ENCODE measurements at regions not wholly inside any gene's neighbourhood (a gene's known extent, or its start where the extent isn't known, plus 50 kb on each side); places are given as distances from the start of the nearest gene placed in this dataset.

GRCh38 chr11:69959461-69959860, 118.7 kb upstream of the ANO1 start:
- no peak for TF ChIP-seq CTCF (IDR thresholded peaks at IDR 0.05; ENCODE audit: borderline replicate concordance, insufficient read depth, low read depth, low read length)
- no peak overlapping the region for H3K4me3 ChIP-seq (ENCODE audit: low read depth, low read length)

- no peak overlapping the region for H3K4me3 ChIP-seq (ENCODE audit: low read depth, low read length)
- TF ChIP-seq CTCF (IDR thresholded peaks at IDR 0.05; ENCODE audit: borderline replicate concordance, insufficient read depth, low read depth, low read length): no peak
These were observed 116.4 kb upstream of the ANO1 start for GRCh38 chr11:69961738-69962137.

- TF ChIP-seq CTCF (IDR thresholded peaks at IDR 0.05; ENCODE audit: borderline replicate concordance, insufficient read depth, low read depth, low read length): no peak
- H3K4me3 ChIP-seq (ENCODE audit: low read depth, low read length): no peak overlapping the region
These were observed 116.0 kb upstream of the ANO1 start for GRCh38 chr11:69962152-69962551.

DNA sequence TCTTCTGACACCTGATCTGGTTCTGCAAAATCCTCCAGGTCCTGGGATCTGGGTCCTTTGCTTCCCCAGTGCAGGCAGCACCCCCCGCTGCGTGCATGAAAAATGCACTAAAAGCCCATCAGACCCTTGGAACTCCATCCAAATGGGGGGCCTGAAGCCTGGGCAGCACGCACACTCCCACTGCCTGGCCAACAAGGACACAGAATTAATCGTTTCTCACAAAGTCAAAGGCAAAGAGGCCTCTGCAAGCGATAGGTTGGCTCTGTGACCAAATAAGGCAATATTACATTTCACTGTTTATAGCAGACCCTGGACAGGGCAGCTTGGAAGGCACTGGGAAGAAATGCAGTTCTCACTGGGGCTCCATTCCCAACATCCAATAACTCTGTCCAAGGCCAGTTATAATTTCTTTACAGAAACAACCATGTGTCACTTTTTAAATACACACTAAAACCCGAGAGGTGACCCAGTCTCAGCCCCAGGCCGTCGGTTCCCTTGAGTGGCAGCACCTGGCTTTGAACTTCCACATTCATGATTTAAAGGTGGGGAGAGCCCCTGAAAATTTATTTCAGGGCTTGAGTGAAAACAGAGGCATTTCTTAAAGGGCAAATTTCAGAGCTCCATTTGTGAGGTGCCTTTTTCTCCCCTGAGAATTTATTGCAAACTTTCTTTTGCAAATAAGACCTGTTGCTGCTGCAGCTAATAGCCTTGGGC, 114.4 kb upstream of the ANO1 start:
- no peak overlapping the region for H3K4me3 ChIP-seq (ENCODE audit: low read depth, low read length)
- no peak for TF ChIP-seq CTCF (IDR thresholded peaks at IDR 0.05; ENCODE audit: borderline replicate concordance, insufficient read depth, low read depth, low read length)

GRCh38 chr11:69964247-69964643, 113.9 kb upstream of the ANO1 start:
- no peak overlapping the region for H3K4me3 ChIP-seq (ENCODE audit: low read depth, low read length)
- no peak for TF ChIP-seq CTCF (IDR thresholded peaks at IDR 0.05; ENCODE audit: borderline replicate concordance, insufficient read depth, low read depth, low read length)

DNA sequence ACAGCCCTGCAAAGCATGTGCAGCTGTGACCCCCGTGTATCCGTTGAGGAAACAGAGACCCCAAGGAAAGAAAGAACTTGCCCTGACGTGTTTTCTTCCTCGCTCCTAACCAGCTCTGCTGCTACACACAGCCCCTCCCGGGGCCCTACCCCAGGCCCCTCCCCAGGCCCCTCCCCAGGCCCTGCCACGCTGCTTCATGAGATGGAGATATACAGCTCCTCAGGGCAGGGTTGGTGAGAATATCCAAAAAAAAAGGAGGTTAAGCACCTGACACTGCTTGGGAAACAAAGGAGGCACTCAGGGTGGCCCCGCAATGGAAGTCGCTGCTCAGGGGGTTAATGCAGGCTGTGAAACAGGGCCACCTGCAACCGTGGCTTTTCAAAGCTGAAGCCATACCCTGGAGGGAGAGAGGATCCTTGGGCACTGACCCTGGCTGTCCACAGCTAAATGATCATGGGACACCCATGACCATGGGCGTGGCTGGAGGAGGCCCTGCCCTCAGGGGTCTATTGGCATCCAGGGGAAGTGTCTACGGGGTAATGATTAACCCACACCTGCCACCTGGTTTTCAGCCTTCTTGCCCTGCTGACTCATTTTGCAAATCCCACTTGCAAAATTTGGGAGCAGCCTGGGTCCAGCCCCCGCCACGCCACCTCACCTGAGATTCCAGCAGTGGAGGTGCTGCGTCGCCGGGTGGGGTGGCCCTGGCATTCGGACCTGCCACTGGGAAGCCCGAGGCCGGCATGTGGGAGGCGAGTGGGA, 112.1 kb upstream of the ANO1 start:
- TF ChIP-seq CTCF (IDR thresholded peaks at IDR 0.05; ENCODE audit: borderline replicate concordance, insufficient read depth, low read depth, low read length): no peak

GRCh38 chr11:69966583-69966835, 111.6 kb upstream of the ANO1 start:
- no peak overlapping the region for H3K4me3 ChIP-seq (ENCODE audit: low read depth, low read length)
- no peak for TF ChIP-seq CTCF (IDR thresholded peaks at IDR 0.05; ENCODE audit: borderline replicate concordance, insufficient read depth, low read depth, low read length)

More for the DNA sequence above, 112.1 kb upstream of the ANO1 start:
- H3K4me3 ChIP-seq (ENCODE audit: low read depth, low read length): no peak overlapping the region
